GM19452 (cell line): ENCODE measurements at regions not wholly inside any gene's neighbourhood (a gene's known extent, or its start where the extent isn't known, plus 50 kb on each side); places are given as distances from the start of the nearest gene placed in this dataset.

Source experiments
- ATAC-seq: cut with Tn5 transposase; IDR thresholded peaks from one replicate; pipeline ENCODE4 v1.9.1; 2021; ENCODE audit not compliant: unreplicated experiment

GRCh38 chr21:16570856-16571255 lies 841.1 kb downstream of the USP25 start:
- ATAC-seq = no peak

- ATAC-seq = no peak
Measured at GRCh38 chr21:16571594-16571993, 841.8 kb downstream of the USP25 start.

GRCh38 chr21:16572032-16572431 lies 842.2 kb downstream of the USP25 start:
- ATAC-seq = no peak

GRCh38 chr21:16573578-16573977 lies 843.8 kb downstream of the USP25 start:
- ATAC-seq = no peak

GRCh38 chr21:16577975-16578374 lies 848.2 kb downstream of the USP25 start:
- ATAC-seq = no peak

- ATAC-seq = no peak
Measured at GRCh38 chr21:16578912-16579311, 849.1 kb downstream of the USP25 start.

- no peak for ATAC-seq
Measured at GRCh38 chr21:16579538-16579937, 849.8 kb downstream of the USP25 start.

GRCh38 chr21:16580661-16581060 lies 850.9 kb downstream of the USP25 start:
- ATAC-seq = no peak

GRCh38 chr21:16583556-16583955 lies 853.8 kb downstream of the USP25 start:
- ATAC-seq = no peak

GRCh38 chr21:16584756-16585155 lies 855.0 kb downstream of the USP25 start:
- no peak for ATAC-seq

- no peak for ATAC-seq
Measured at GRCh38 chr21:16585896-16586295, 856.1 kb downstream of the USP25 start.

- no peak for ATAC-seq
Measured at GRCh38 chr21:16587141-16587581, 857.4 kb downstream of the USP25 start.

GRCh38 chr21:16587681-16588375 lies 858.0 kb downstream of the USP25 start:
- ATAC-seq = no peak

- no peak for ATAC-seq
Measured at GRCh38 chr21:16588433-16588860, 858.7 kb downstream of the USP25 start.

- ATAC-seq = no peak
Measured at GRCh38 chr21:16589006-16589898, 859.5 kb downstream of the USP25 start.

GRCh38 chr21:16590186-16590585 lies 860.4 kb downstream of the USP25 start:
- no peak for ATAC-seq

GRCh38 chr21:16590641-16591292 lies 861.0 kb downstream of the USP25 start:
- no peak for ATAC-seq

GRCh38 chr21:16592381-16592780 lies 862.6 kb downstream of the USP25 start:
- no peak for ATAC-seq

GRCh38 chr21:16594191-16594590 lies 864.4 kb downstream of the USP25 start:
- ATAC-seq = no peak

GRCh38 chr21:16596369-16596768 lies 866.6 kb downstream of the USP25 start:
- ATAC-seq = no peak

- ATAC-seq = no peak
Measured at GRCh38 chr21:16597753-16598152, 868.0 kb downstream of the USP25 start.

- ATAC-seq = no peak
Measured at GRCh38 chr21:16605597-16605996, 875.8 kb downstream of the USP25 start.
